AG10803 (cell line): ENCODE measurements at regions not wholly inside any gene's neighbourhood (a gene's known extent, or its start where the extent isn't known, plus 50 kb on each side); places are given as distances from the start of the nearest gene placed in this dataset.

Experiments
- DNase-seq: peaks from one replicate; pipeline ENCODE4 v3.0.0; 2010; ENCODE audit warnings: low read depth
- H3K4me3 ChIP-seq: 2 replicates; pipeline ENCODE4 v1.5.1; 2011; ENCODE audit warnings: mild to moderate bottlenecking, low read length, control low read depth
- CTCF ChIP-seq: conservative IDR thresholded peaks from 2 replicates; pipeline ENCODE4 v1.5.1; 2011; ENCODE audit warnings: mild to moderate bottlenecking, low read length, control low read depth, inconsistent platforms

DNA sequence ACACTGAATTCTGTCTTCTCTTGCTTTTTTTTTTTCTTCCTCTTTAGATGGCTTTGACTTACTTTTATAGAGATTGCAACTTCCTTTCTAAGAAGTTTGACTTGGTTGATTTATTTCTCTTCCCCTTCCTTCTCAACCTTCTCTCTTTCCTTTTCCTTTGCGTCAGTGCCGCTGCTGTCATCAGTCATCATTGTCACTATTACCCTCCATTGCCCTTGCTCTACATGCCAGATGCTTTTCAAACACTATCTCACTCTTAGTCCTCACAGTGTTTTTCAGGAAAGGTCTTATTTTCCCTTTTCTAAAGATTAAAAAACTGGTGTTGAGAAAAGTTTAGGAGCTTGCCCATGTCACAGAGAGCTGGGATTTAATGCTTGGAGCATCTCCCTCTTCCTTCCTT lies 74.7 kb upstream of the C11orf87 start:
- no peak overlapping the region for H3K4me3 ChIP-seq
- TF ChIP-seq CTCF, result no peak
- DNase-seq, result no peak

GRCh38 chr11:109349276-109350080 lies 72.5 kb upstream of the C11orf87 start:
- TF ChIP-seq CTCF, result no peak
- H3K4me3 ChIP-seq, result no peak overlapping the region
- no peak for DNase-seq

GRCh38 chr11:109350091-109350490 lies 71.9 kb upstream of the C11orf87 start:
- no peak for TF ChIP-seq CTCF
- no peak for DNase-seq
- no peak overlapping the region for H3K4me3 ChIP-seq

DNA sequence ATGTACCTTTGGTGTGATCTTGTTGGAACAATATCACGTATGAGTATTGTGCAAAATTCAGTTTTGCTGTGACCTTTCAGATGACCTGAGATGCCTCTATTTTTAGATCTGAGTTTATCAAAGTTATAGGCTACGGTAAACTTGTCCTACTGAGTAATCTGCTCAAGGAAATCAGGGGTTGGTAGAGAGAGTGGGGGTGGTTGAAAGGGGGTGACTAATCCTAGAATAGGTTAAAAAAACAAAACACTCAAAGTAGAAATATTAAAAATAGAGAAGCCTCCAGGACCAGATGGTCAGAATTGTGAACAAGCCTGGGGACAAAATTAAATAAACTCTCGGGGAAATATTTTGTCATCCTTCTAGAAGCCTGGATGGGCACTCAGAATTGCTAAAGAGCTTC lies 59.9 kb upstream of the C11orf87 start:
- H3K4me3 ChIP-seq, result no peak overlapping the region
- TF ChIP-seq CTCF, result no peak
- no peak for DNase-seq

DNA sequence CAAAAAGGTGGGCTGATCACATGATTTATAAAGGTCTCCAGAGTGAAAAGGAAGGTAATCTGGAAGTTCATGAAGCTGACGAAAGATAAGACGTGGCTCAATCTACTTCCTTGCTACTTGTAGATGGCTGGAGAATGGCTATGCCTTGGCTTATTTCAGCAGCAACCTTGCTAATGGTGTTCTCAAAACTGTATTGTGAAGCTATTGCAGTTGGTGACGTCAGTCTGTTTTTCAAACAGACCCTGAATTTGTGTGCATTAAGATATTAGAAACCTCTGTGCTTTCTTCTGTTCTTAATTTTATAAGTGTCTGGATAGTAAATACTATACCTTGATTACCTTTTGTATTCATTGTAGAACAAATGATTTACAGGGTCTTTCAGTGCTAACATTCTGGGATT lies 58.3 kb upstream of the C11orf87 start:
- no peak for DNase-seq
- no peak for TF ChIP-seq CTCF
- H3K4me3 ChIP-seq, result no peak overlapping the region

GRCh38 chr11:109364851-109365250 lies 57.1 kb upstream of the C11orf87 start:
- TF ChIP-seq CTCF, result no peak
- H3K4me3 ChIP-seq, result no peak overlapping the region
- no peak for DNase-seq

- DNase-seq, result peak; percentile 18
- TF ChIP-seq CTCF, result no peak
- no peak overlapping the region for H3K4me3 ChIP-seq
These were observed 50.4 kb upstream of the C11orf87 start for GRCh38 chr11:109371444-109372176.
